Large intestine (tissue), 3 donors: ENCODE measurements at regions not wholly inside any gene's neighbourhood (a gene's known extent, or its start where the extent isn't known, plus 50 kb on each side); places are given as distances from the start of the nearest gene placed in this dataset.
"Not testable (repeated sequence)": the region's sequence is repeated elsewhere in the genome, so short reads cannot be mapped to it uniquely, and the experiment has no call there.

ENCODE experiments used
- DNase-seq, 2 donors: peaks; one replicate each; pipeline versions ENCODE4 v3.0.0 to v3.0.0-alpha.2; 2013
- H3K27ac ChIP-seq: one replicate; pipeline ENCODE4 v1.5.1; 2013; ENCODE audit warnings: low read length
- H3K27me3 ChIP-seq: 2 replicates; pipeline ENCODE4 v1.6.1; 2013; ENCODE audit warnings: low read length; ENCODE audit not compliant: control insufficient read depth, insufficient read depth
- H3K36me3 ChIP-seq: 2 replicates; pipeline ENCODE4 v1.6.1; 2013; ENCODE audit warnings: low read length; ENCODE audit not compliant: control insufficient read depth, insufficient read depth
- H3K4me1 ChIP-seq: one replicate; pipeline ENCODE4 v1.6.1; 2013; ENCODE audit warnings: low read length; ENCODE audit not compliant: control insufficient read depth, insufficient read depth
- H3K4me3 ChIP-seq: one replicate; pipeline ENCODE4 v1.5.1; 2013; ENCODE audit warnings: low read length
- H3K9me3 ChIP-seq: one replicate; pipeline ENCODE4 v1.6.1; 2013; ENCODE audit warnings: mild to moderate bottlenecking, low read depth, low read length, moderate library complexity; ENCODE audit not compliant: control insufficient read depth
- WGBS: methylation state at CpG from one replicate; pipeline ENCODE4 v1.1.5; 2013; ENCODE audit warnings: low lambda C conversion rate; ENCODE audit not compliant: insufficient coverage; 5-methylcytosine and 5-hydroxymethylcytosine counted together

DNA sequence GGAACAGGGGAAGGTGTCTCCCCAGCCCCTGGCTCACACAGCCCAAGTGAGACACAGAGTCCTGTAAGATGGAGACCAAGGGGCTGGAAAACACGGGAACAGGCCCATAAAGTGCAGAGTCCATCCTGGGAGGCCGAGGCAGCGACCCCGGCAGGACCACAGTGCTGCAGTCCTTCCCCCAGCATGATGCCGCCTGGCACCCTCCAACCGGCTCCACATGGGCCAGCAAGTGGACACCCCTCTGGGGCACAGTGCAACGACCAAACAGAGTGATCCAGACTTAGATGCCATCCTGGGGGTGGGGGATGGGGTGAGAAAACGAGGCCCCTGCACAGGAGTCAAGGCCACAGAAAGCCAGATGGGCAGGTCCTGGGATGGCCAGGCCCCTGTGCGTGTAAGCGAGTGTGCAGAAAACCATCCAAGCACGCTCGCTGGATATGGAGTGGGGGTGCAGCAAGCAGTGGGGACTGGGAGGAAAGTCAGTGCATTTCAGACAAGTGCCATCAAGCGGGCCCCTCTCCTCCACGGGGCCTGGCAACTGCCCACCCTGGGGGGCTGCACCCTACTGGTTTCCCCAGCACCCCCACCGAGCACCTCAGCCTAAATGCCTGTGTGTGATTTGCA, 104.7 kb downstream of the NPIPB11 start:
- H3K9me3 ChIP-seq, H3K27me3 ChIP-seq, DNase-seq, H3K36me3 ChIP-seq, H3K27ac ChIP-seq, H3K4me1 ChIP-seq, H3K4me3 ChIP-seq: not testable (repeated sequence)
- no CpG with 5 or more reads among the region's 15 CpGs for WGBS

DNA sequence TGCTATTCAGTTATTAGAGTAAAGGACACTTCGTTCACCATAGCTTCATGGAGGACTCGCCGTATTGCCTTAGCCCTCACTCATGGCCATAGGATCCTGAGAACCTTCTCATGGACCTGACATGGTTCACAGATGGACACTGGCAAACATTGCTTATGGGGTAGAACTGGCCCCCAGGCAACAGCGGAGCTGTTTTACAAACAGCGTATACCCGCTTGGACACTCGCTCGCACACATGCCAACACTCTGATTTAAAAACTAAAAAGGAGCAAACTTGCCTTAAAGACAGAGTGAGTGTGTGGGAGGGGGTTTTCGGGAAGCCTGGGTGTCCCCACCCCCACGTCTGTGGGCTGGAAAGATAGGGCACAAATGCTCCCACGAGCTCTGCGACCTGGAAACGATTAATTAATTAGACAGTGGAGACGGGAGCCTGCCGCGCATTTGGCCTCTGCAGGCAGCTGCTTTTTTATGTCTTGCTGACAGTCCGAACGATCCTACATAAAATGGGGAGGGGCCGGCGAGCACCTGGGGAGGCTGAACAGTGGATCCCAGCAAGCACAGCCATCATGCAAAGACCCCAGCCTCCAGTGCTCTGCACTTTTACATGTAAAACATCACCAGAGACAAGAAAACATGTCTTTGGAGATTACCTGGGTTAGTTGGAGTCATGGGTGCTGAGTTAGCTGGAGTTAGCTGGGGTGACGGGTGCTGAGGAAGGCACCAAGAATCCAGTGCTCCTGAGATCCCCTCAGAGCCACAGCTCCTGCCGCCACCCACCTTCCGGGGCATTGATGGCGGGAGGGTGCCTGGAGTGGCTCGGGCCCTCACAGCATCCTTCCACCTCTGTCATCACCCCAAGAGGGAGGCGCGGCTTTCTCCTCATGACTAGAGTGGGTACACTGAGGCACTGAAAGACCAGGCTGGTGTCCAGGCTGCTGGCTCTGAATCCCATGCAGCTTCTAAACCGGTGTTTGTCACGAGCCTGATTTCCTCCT, 105.7 kb downstream of the NPIPB11 start:
- not testable (repeated sequence) for H3K4me1 ChIP-seq, H3K36me3 ChIP-seq, H3K27me3 ChIP-seq, DNase-seq, H3K9me3 ChIP-seq, H3K4me3 ChIP-seq
- peak overlapping the region; percentile 48 for H3K27ac ChIP-seq
- 100% methylated on average over 1 of the region's 29 CpGs for WGBS

GRCh38 chr16:29300030-29300491, 106.5 kb downstream of the NPIPB11 start:
- not testable (repeated sequence) for H3K4me3 ChIP-seq, H3K4me1 ChIP-seq, H3K27me3 ChIP-seq, H3K9me3 ChIP-seq, H3K36me3 ChIP-seq
- DNase-seq = peak; percentile 78 to 90
- no CpG with 5 or more reads among the region's 7 CpGs for WGBS
- H3K27ac ChIP-seq = peak overlapping the region; percentile 88

GRCh38 chr16:29298997-29299396, 107.5 kb downstream of the NPIPB11 start:
- not testable (repeated sequence) for H3K4me1 ChIP-seq, H3K9me3 ChIP-seq, DNase-seq, H3K4me3 ChIP-seq, H3K27ac ChIP-seq, H3K27me3 ChIP-seq, H3K36me3 ChIP-seq
- 100% methylated on average over 6 of the region's 10 CpGs for WGBS

- H3K27ac ChIP-seq, H3K4me3 ChIP-seq, H3K4me1 ChIP-seq, H3K9me3 ChIP-seq, DNase-seq, H3K36me3 ChIP-seq, H3K27me3 ChIP-seq: not testable (repeated sequence)
- 86% methylated on average over 1 of the region's 12 CpGs for WGBS
These were observed 108.2 kb downstream of the NPIPB11 start for GRCh38 chr16:29298307-29298706.

DNA sequence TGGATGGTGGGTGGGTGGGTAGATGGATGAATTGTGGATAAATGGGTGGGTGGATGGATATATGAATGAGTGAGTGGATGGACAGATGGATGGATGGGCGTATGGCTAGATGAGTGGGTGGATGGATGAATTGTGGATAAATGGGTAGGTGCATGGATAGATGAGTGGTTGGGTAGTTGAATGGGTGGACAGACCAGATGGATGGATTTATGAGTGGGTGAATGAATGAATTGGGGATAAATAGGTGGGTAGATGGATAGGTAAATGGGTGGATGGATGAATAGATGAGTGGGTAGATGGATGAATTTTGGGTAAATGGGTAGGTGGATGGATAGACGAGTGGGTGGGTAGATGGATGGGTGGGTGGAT, 108.7 kb downstream of the NPIPB11 start:
- not testable (repeated sequence) for H3K4me1 ChIP-seq, H3K27ac ChIP-seq, H3K27me3 ChIP-seq, H3K36me3 ChIP-seq, DNase-seq, H3K9me3 ChIP-seq, H3K4me3 ChIP-seq
- WGBS = 85% methylated on average over 1 of the region's 2 CpGs

- H3K36me3 ChIP-seq, H3K9me3 ChIP-seq, H3K4me1 ChIP-seq, H3K27ac ChIP-seq, H3K4me3 ChIP-seq, DNase-seq, H3K27me3 ChIP-seq: not testable (repeated sequence)
- WGBS = 80% methylated on average over 1 of the region's 17 CpGs
These were observed 109.2 kb downstream of the NPIPB11 start for GRCh38 chr16:29297144-29297808.

DNA sequence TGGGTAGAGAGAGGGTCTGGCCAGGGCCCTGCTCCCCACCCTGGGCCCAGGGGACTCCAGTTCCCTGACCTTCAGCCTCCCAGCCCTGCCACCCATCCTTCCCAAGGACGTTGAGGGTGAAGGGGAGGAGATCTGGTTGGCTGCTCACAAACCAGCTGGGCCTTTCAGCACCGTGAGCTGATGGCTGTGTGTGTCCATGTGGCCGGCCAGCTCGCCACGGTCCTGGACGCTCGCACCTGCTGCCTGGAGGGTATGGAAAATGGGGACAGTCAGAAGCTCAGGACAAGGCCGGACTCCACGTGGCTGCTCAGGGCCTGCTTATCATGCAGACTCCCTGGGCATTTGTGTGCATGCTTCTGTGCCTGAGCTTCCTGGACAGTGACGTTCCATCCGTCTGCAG, 110.3 kb downstream of the NPIPB11 start:
- not testable (repeated sequence) for H3K9me3 ChIP-seq, H3K4me3 ChIP-seq, H3K27ac ChIP-seq, DNase-seq, H3K27me3 ChIP-seq, H3K36me3 ChIP-seq
- whole genome bisulfite sequencing = no CpG with 5 or more reads among the region's 11 CpGs
- peaks cover 18% of the 10 kb centered on the region for H3K4me1 ChIP-seq

GRCh38 chr16:29294951-29295795, 111.3 kb downstream of the NPIPB11 start:
- H3K4me1 ChIP-seq = peaks cover 22% of the 10 kb centered on the region
- H3K4me3 ChIP-seq, H3K36me3 ChIP-seq, H3K27ac ChIP-seq, DNase-seq, H3K27me3 ChIP-seq, H3K9me3 ChIP-seq: not testable (repeated sequence)
- 77% methylated on average over 3 of the region's 21 CpGs for WGBS
